ENCODE measurements at regions not wholly inside any gene's neighbourhood (a gene's known extent, or its start where the extent isn't known, plus 50 kb on each side); places are given as distances from the start of the nearest gene placed in this dataset.

GRCh38 chr11:123292647-123293046 lies 97.6 kb upstream of the CLMP start:
- TF ChIP-seq CTCF (IDR thresholded peaks at IDR 0.05) = no peak
- TF ChIP-seq POLR2A (IDR thresholded peaks at IDR 0.05) = no peak

All from esophagus squamous epithelium (tissue), 4 donors.